Calu3 (cell line): ENCODE measurements at regions not wholly inside any gene's neighbourhood (a gene's known extent, or its start where the extent isn't known, plus 50 kb on each side); places are given as distances from the start of the nearest gene placed in this dataset.

Experiments
- BruUV-seq: library from RNA; stranded (reverse); fragments of 400-500 nt; replicated peaks from 2 replicates; lab custom pipeline; 2021; lab: Mats Ljungman, UMichigan
- CTCF ChIA-PET: fragments of 300-600 bp; sonication (Branson Sonifier 250); formaldehyde crosslinking; loops from one replicate; lab custom pipeline; 2022; ENCODE audit warnings: antibody characterized with exemption; lab: Charles Lee
- DNase-seq: peaks from one replicate; pipeline ENCODE4 v3.0.0; 2022
- H3K27ac Mint-ChIP-seq: one replicate; pipeline ENCODE4 v1.8.0; 2022; ENCODE audit warnings: mixed read lengths; ENCODE audit not compliant: unreplicated experiment
- H3K27me3 Mint-ChIP-seq: one replicate; pipeline ENCODE4 v1.8.0; 2022; ENCODE audit warnings: mixed read lengths; ENCODE audit not compliant: unreplicated experiment
- H3K36me3 Mint-ChIP-seq: one replicate; pipeline ENCODE4 v1.8.0; 2022; ENCODE audit warnings: mild to moderate bottlenecking, moderate library complexity, mixed read lengths; ENCODE audit not compliant: insufficient read depth, unreplicated experiment
- H3K4me1 Mint-ChIP-seq: one replicate; pipeline ENCODE4 v1.8.0; 2022; ENCODE audit warnings: mild to moderate bottlenecking, low read depth, mixed read lengths; ENCODE audit not compliant: unreplicated experiment
- H3K4me3 Mint-ChIP-seq: one replicate; pipeline ENCODE4 v1.8.0; 2022; ENCODE audit warnings: mild to moderate bottlenecking, low read depth, moderate library complexity, mixed read lengths; ENCODE audit not compliant: unreplicated experiment
- H3K9me3 Mint-ChIP-seq: one replicate; pipeline ENCODE4 v1.8.0; 2022; ENCODE audit warnings: low read depth, mixed read lengths; ENCODE audit not compliant: unreplicated experiment
- intact Hi-C: fragments of 100-400 bp; cut with micrococcal nuclease; formaldehyde crosslinking; loops from one replicate; pipeline ENCODE4 v1.10.0; 2022; ENCODE audit not compliant: unreplicated experiment
- TF ChIP-seq, protein P1 (sequence below): fragments of 200-600 bp; IDR thresholded peaks from one replicate; pipeline ENCODE4 v1.8.0; 2022; ENCODE audit warnings: antibody characterized with exemption; ENCODE audit not compliant: unreplicated experiment

DNA sequence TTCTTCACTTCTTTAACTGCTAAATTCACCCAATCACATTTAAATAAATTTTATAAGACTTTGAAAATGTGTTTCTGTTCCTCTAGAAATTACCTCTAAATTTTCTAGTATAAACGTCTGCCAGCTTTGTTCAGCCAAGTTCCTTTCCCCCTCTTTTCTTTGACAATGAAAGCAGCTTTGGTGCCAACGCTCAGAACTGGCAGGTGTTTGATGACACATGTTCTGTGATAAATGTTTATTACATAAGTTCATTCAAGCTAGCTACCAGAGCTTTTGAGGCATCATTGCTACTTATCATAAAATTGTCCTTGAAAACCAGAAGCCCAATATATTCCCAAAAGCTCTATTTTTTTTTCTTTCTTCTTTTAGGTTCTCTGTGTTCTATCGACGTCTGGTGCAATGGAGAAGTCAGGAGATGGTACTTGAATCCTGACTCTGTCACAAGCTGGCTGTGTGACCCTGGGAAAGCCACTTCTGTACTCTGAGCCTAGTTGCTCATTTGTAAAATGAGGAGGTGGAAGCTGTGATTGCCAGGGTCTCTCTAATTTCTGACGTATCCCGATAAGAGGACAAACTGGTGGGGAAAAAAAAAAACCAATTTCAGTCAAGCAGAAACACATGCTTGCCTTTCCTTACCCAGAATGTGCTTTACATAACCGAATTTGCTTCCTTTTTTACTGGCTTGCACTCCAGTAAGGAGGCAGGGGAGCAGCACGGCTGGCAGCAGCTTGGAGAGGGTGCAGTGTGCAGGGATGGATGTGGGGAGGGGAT lies 187.1 kb upstream of the LPP start:
- no peak overlapping the region for H3K4me3 Mint-ChIP-seq
- CTCF ChIA-PET: no interaction called here

DNA sequence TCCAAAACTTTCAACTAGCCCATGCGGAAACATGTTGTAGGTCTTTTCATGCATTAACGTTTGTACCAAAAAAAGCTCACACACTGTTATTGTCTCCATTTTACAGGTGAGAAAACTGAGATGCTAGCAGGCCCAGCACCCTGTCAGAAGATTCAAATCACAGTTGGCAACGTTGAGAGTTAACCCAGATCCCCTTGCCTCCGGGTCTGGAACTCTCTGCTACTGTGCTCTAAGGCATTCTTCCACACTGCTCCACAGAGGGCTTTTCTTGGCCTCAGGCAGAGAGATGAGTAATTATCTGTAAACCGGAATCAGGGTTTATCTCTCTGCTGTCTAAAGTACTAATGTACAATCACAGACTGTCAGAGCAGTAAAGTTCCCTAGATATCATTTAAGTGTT lies 186.0 kb upstream of the LPP start:
- TF ChIP-seq, protein P1, sequence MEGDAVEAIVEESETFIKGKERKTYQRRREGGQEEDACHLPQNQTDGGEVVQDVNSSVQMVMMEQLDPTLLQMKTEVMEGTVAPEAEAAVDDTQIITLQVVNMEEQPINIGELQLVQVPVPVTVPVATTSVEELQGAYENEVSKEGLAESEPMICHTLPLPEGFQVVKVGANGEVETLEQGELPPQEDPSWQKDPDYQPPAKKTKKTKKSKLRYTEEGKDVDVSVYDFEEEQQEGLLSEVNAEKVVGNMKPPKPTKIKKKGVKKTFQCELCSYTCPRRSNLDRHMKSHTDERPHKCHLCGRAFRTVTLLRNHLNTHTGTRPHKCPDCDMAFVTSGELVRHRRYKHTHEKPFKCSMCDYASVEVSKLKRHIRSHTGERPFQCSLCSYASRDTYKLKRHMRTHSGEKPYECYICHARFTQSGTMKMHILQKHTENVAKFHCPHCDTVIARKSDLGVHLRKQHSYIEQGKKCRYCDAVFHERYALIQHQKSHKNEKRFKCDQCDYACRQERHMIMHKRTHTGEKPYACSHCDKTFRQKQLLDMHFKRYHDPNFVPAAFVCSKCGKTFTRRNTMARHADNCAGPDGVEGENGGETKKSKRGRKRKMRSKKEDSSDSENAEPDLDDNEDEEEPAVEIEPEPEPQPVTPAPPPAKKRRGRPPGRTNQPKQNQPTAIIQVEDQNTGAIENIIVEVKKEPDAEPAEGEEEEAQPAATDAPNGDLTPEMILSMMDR: no peak
- H3K9me3 Mint-ChIP-seq: no peaks in the 10 kb centered on the region
- H3K27ac Mint-ChIP-seq: no peak overlapping the region
- DNase-seq: no peak
- peaks cover 8% of the 10 kb centered on the region for H3K36me3 Mint-ChIP-seq
- no peaks in the 10 kb centered on the region for H3K27me3 Mint-ChIP-seq
- CTCF ChIA-PET: no interaction called here
- intact Hi-C loops: no loop called here
- no peak overlapping the region for H3K4me3 Mint-ChIP-seq
- no TSS peak for BruUV-seq
- H3K4me1 Mint-ChIP-seq: peaks cover 27% of the 10 kb centered on the region

More for the DNA sequence above, 187.1 kb upstream of the LPP start:
- intact Hi-C loops: no loop called here
- Mint-ChIP-seq H3K27me3 (no peaks in the 10 kb centered on the region), H3K9me3 (no peaks in the 10 kb centered on the region), H3K36me3 (peaks cover 8% of the 10 kb centered on the region), H3K4me1 (peaks cover 22% of the 10 kb centered on the region), H3K27ac (no peak overlapping the region)
- TF ChIP-seq, protein P1: no peak
- no peak for DNase-seq
- no TSS peak for BruUV-seq

- TF ChIP-seq, protein P1: no peak
- Mint-ChIP-seq H3K9me3 (no peaks in the 10 kb centered on the region), H3K27me3 (no peaks in the 10 kb centered on the region), H3K4me3 (no peak overlapping the region), H3K27ac (peak overlapping the region; percentile 88), H3K36me3 (peaks cover 8% of the 10 kb centered on the region), H3K4me1 (peaks cover 27% of the 10 kb centered on the region)
- BruUV-seq: no TSS peak
- CTCF ChIA-PET: interaction anchor here (0.7 kb wide), 1 partner anchor 253 kb away, joined by 3 read pairs; no protein-coding TSS in a partner anchor
- intact Hi-C loops: no loop called here
- peak; percentile 71 for DNase-seq
These were observed 184.9 kb upstream of the LPP start for GRCh38 chr3:187968883-187969580.

DNA sequence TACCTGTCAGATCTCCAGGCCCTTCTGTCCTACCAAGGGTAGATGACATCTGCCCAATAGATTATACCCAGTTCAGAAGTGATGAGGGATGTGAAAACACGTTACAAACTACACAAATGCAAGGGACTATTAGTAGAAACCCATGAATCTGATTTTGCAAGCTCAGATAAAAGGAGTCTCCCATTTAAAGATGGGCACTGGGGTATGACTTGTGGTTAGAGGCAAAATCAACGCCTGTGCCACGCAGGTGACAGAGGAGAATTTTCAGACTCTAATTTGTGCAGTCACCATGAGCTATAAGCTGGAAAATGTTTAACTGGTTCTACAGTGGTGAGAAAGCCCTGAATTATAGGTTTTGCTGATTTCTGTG lies 184.4 kb upstream of the LPP start:
- TF ChIP-seq, protein P1: no peak
- DNase-seq: no peak
- Mint-ChIP-seq H3K9me3 (no peaks in the 10 kb centered on the region), H3K36me3 (peaks cover 8% of the 10 kb centered on the region), H3K27ac (no peak overlapping the region), H3K27me3 (no peaks in the 10 kb centered on the region), H3K4me3 (no peak overlapping the region), H3K4me1 (peaks cover 27% of the 10 kb centered on the region)
- CTCF ChIA-PET: interaction anchor here (0.7 kb wide), 1 partner anchor 253 kb away, joined by 3 read pairs; no protein-coding TSS in a partner anchor
- no TSS peak for BruUV-seq
- intact Hi-C loops: no loop called here
